Hepatocyte (in vitro differentiated cells): ENCODE measurements at regions not wholly inside any gene's neighbourhood (a gene's known extent, or its start where the extent isn't known, plus 50 kb on each side); places are given as distances from the start of the nearest gene placed in this dataset.

Experiments used
- DNase-seq: peaks from one replicate; pipeline ENCODE4 v3.0.0-alpha.2; 2016; ENCODE audit warnings: low spot score
- H2AFZ ChIP-seq: fragments of 200-600 bp; sonication (generic); 2 replicates; pipeline ENCODE4 v1.6.0; 2016; ENCODE audit warnings: antibody characterized with exemption, mild to moderate bottlenecking
- H3K27ac ChIP-seq: fragments of 200-600 bp; sonication (generic); 2 replicates; pipeline ENCODE4 v1.5.1; 2016; ENCODE audit warnings: mild to moderate bottlenecking
- H3K27me3 ChIP-seq: fragments of 200-600 bp; sonication (generic); 2 replicates; pipeline ENCODE4 v1.6.1; 2016
- H3K36me3 ChIP-seq: fragments of 200-600 bp; sonication (generic); replicated peaks from 2 replicates; pipeline ENCODE4 v1.5.1; 2016; ENCODE audit warnings: low read depth; ENCODE audit not compliant: insufficient read depth
- H3K4me1 ChIP-seq: fragments of 200-600 bp; sonication (generic); 2 replicates; pipeline ENCODE4 v1.5.1; 2016; ENCODE audit warnings: mild to moderate bottlenecking, moderate library complexity; ENCODE audit not compliant: insufficient read depth
- H3K4me2 ChIP-seq: fragments of 200-600 bp; sonication (generic); 2 replicates; pipeline ENCODE4 v1.6.0; 2016
- H3K4me3 ChIP-seq: fragments of 200-600 bp; sonication (generic); 2 replicates; pipeline ENCODE4 v1.5.1; 2016; ENCODE audit warnings: mild to moderate bottlenecking
- H3K79me2 ChIP-seq: fragments of 200-600 bp; sonication (generic); 2 replicates; pipeline ENCODE4 v1.6.0; 2017; ENCODE audit warnings: mild to moderate bottlenecking
- H3K9me2 ChIP-seq: fragments of 200-600 bp; sonication (generic); replicated peaks from 2 replicates; pipeline ENCODE4 v1.6.0; 2017; ENCODE audit warnings: mild to moderate bottlenecking; ENCODE audit not compliant: insufficient read depth
- H3K9me3 ChIP-seq: fragments of 200-600 bp; sonication (generic); 2 replicates; pipeline ENCODE4 v1.5.1; 2016; ENCODE audit warnings: low read depth, mild to moderate bottlenecking
- H4K20me1 ChIP-seq: fragments of 200-600 bp; sonication (generic); 2 replicates; pipeline ENCODE4 v1.6.0; 2016; ENCODE audit warnings: mild to moderate bottlenecking; ENCODE audit not compliant: insufficient read depth, poor library complexity, severe bottlenecking
- CTCF ChIP-seq: fragments of 200-600 bp; sonication (generic); IDR thresholded peaks from 2 replicates; pipeline ENCODE4 v1.5.1; 2016; ENCODE audit warnings: antibody characterized with exemption, mild to moderate bottlenecking; ENCODE audit not compliant: poor library complexity
- EZH2 ChIP-seq: fragments of 200-600 bp; sonication (generic); IDR thresholded peaks from 2 replicates; pipeline ENCODE4 v1.6.1; 2016; ENCODE audit warnings: antibody characterized with exemption, mild to moderate bottlenecking, borderline replicate concordance
- EZH2phosphoT487 ChIP-seq: fragments of 200-600 bp; sonication (generic); IDR thresholded peaks from one replicate; pipeline ENCODE4 v1.6.1; 2018; ENCODE audit warnings: antibody characterized with exemption, mild to moderate bottlenecking, low read depth, moderate library complexity; ENCODE audit not compliant: unreplicated experiment, severe bottlenecking
- WGBS: methylation state at CpG from one replicate; pipeline ENCODE4 v1.1.6; 2016; ENCODE audit warnings: low lambda C conversion rate; ENCODE audit errors: missing lambda C conversion rate; 5-methylcytosine and 5-hydroxymethylcytosine counted together

- no peaks in the 10 kb centered on the region for H3K4me1 ChIP-seq
- H4K20me1 ChIP-seq: no peaks in the 10 kb centered on the region
- H3K27me3 ChIP-seq: no peaks in the 10 kb centered on the region
- H2AFZ ChIP-seq: no peak overlapping the region
- H3K36me3 ChIP-seq: no peaks in the 10 kb centered on the region
- no peaks in the 10 kb centered on the region for H3K9me3 ChIP-seq
- no peaks in the 10 kb centered on the region for H3K9me2 ChIP-seq
- no peak overlapping the region for H3K27ac ChIP-seq
- no peak for TF ChIP-seq CTCF
- no peak for TF ChIP-seq EZH2phosphoT487
- no peak for TF ChIP-seq EZH2
- H3K4me3 ChIP-seq: no peak overlapping the region
- no peak overlapping the region for H3K4me2 ChIP-seq
- no peaks in the 10 kb centered on the region for H3K79me2 ChIP-seq
- WGBS: 60% methylated on average over 1 of the region's 1 CpG
- no peak for DNase-seq
These were observed 188.2 kb upstream of the ZNF804A start for GRCh38 chr2:184410160-184410559.

GRCh38 chr2:184413221-184413620 is 185.1 kb upstream of the ZNF804A start:
- no peak for DNase-seq
- no peak overlapping the region for H3K4me3 ChIP-seq
- TF ChIP-seq CTCF: no peak
- TF ChIP-seq EZH2phosphoT487: no peak
- 83% methylated on average over 2 of the region's 2 CpGs for WGBS
- H3K4me1 ChIP-seq: no peaks in the 10 kb centered on the region
- H3K79me2 ChIP-seq: no peaks in the 10 kb centered on the region
- H3K9me2 ChIP-seq: no peaks in the 10 kb centered on the region
- H3K36me3 ChIP-seq: no peaks in the 10 kb centered on the region
- no peak overlapping the region for H2AFZ ChIP-seq
- no peaks in the 10 kb centered on the region for H4K20me1 ChIP-seq
- no peak overlapping the region for H3K4me2 ChIP-seq
- no peaks in the 10 kb centered on the region for H3K27me3 ChIP-seq
- H3K27ac ChIP-seq: no peak overlapping the region
- H3K9me3 ChIP-seq: no peaks in the 10 kb centered on the region

- no peak for DNase-seq
- no peaks in the 10 kb centered on the region for H3K79me2 ChIP-seq
- H3K4me3 ChIP-seq: no peak overlapping the region
- H3K4me2 ChIP-seq: no peak overlapping the region
- H2AFZ ChIP-seq: no peak overlapping the region
- WGBS: 77% methylated on average over 1 of the region's 1 CpG
- no peaks in the 10 kb centered on the region for H4K20me1 ChIP-seq
- H3K27me3 ChIP-seq: no peaks in the 10 kb centered on the region
- no peak overlapping the region for H3K27ac ChIP-seq
- no peaks in the 10 kb centered on the region for H3K9me2 ChIP-seq
- H3K9me3 ChIP-seq: no peaks in the 10 kb centered on the region
- no peaks in the 10 kb centered on the region for H3K36me3 ChIP-seq
- no peaks in the 10 kb centered on the region for H3K4me1 ChIP-seq
- no peak for TF ChIP-seq EZH2
- no peak for TF ChIP-seq CTCF
- no peak for TF ChIP-seq EZH2phosphoT487
These were observed 184.6 kb upstream of the ZNF804A start for GRCh38 chr2:184413671-184414229.
